Fibroblast of skin of left biceps (primary cell): ENCODE measurements at regions not wholly inside any gene's neighbourhood (a gene's known extent, or its start where the extent isn't known, plus 50 kb on each side); places are given as distances from the start of the nearest gene placed in this dataset.
"Not testable (repeated sequence)": the region's sequence is repeated elsewhere in the genome, so short reads cannot be mapped to it uniquely, and the experiment has no call there.

ENCODE experiments used
- DNase-seq, 2 experiments: peaks; one replicate each; pipeline ENCODE4 v3.0.0-alpha.2; 2013; ENCODE audit warnings: low read depth in 2 of 2

GRCh38 chr1:190963321-190963720 lies 485.7 kb upstream of the BRINP3 start:
- peak in 1 of 2 experiments; percentile 9 for DNase-seq

GRCh38 chr1:190975827-190976226 lies 498.2 kb upstream of the BRINP3 start:
- no peak for DNase-seq

DNA sequence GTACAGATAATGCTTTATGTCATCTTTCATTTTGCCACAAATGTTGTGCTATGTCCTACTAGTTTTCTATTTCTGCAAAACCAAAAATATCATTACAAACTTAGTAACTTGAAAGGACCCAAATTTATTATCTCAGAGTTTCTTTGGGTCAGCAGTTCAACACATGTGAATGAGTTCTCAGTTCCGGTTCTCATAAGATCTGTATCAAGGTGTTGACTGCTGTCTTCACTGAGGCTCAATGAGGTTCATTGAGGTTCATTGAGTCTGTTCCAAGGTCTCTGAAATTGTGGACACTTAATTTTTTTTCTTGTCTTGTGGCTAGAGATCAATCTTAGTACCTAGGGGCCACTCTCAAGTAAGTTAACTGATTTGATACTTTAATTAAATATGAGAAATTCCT lies 525.1 kb upstream of the BRINP3 start:
- no peak for DNase-seq

GRCh38 chr1:191016765-191017164 lies 539.1 kb upstream of the BRINP3 start:
- DNase-seq: no peak

GRCh38 chr1:191022856-191023255 lies 545.2 kb upstream of the BRINP3 start:
- peak; percentile 9 to 15 for DNase-seq

GRCh38 chr1:191025896-191026642 lies 548.4 kb upstream of the BRINP3 start:
- DNase-seq: no peak

DNA sequence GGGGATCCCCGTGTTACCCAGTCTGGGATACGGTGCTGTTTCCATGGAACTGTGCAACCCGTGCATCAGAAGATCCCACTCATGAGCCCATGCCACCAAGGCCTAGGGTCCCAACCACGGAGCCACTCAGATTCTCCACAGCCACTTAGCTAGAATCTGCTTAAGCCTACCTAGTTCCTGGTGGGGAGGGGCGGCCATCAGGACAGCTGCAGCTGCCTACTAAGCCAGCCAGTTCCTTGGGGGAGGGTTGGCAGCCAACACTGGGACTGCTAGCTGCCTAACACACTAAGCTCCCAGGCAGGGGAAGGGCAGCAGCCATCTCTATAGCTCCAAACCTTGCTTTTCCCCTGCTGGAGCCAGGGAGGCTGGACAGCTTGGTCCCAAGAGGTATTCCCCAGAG lies 549.2 kb upstream of the BRINP3 start:
- DNase-seq: no peak

- DNase-seq: no peak
Observed at GRCh38 chr1:191034132-191034531, 556.5 kb upstream of the BRINP3 start.

DNA sequence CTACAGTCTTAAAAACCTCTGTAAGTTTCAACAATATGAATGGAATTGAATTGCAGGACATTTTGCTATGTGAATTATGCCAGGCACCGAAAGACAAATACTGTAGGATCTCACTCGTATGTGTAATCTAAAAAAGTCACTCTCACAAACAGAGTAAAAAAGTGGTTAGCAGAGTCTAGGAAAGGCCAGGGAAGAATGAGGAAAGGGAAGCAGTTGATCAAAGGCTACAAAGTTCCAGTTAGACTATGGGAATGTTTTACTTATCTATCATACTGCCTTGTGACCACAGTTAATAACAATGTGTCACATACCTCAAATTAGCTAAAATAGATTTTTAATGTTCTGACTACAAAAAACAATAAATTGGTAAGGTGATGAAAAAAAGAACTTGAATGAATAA lies 565.4 kb upstream of the BRINP3 start:
- no peak for DNase-seq

GRCh38 chr1:191049781-191050180 lies 572.1 kb upstream of the BRINP3 start:
- no peak for DNase-seq

DNA sequence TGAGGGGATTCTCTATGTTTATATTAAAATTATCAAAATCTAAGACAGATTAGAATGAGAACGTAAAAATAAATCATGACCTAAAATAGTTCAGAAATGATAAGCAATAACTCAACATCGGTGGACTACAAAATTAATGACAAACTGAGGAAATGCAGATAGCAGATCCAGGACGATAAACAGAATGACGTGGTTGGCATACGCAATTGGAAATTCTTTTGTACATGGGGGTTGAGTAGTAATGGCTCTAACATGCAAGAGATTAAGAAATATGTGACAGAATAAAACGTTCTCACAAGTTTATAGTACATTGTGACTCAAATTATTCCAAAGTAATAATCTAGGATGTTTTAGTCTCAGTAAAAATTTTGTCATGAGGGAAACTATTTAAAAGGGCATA lies 575.2 kb upstream of the BRINP3 start:
- DNase-seq: no peak

GRCh38 chr1:191065346-191065745 lies 587.7 kb upstream of the BRINP3 start:
- no peak for DNase-seq

DNA sequence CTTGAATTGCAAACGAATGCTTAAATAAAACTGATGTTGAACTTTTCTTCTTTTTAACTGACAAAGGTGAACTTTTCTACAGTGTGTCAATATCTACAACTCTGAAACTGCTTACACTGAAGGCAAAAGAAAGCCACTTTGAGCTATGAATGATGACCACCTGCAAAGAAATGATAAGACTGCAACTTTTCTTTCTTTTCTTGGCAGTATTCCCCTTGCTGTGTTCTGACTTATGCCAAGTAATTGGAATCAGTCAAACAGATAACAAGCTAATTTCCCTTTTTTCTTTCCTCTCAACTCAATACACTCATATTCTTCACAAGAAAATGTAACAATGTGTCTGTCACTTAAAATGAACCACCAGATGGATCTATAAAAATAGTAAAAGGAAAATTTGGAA lies 588.1 kb upstream of the BRINP3 start:
- DNase-seq: no peak

- DNase-seq: no peak
Observed at GRCh38 chr1:191074881-191075280, 597.2 kb upstream of the BRINP3 start.

DNA sequence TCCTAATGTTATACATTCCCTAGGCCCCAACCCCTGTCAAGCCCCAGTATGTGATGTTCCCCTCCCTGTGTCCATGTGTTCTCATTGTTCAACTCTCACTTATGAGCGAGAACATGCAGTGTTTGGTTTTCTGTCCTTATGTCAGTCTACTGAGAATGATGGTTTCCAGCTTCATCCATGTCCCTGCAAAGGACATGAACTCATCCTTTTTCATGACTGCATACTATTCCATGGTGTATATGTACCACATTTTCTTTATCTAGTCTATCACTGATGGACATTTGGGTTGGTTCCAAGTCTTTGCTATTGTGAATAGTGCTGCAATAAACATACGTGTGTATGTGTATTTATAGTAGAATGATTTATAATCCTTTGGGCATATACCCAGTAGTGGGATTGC lies 605.4 kb upstream of the BRINP3 start:
- not testable (repeated sequence) for DNase-seq

DNA sequence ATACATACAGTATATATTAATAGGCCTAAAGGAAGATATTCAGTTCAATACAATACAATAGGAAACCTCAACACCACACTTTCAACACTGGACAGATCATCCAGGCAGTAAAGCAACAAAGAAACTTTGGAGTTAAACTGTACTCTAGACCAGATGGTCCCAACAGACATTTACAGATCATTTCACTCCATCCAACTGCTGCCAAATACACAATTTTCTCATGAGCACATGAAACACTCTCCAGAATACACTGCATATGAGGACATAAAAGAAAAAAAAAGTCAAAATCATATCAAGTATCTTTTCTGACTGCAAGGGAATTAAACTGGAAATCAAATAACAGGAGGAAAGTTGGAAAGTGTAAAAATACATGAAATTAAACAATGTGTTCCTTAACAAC lies 607.5 kb upstream of the BRINP3 start:
- DNase-seq: no peak

GRCh38 chr1:191086910-191087309 lies 609.2 kb upstream of the BRINP3 start:
- DNase-seq: no peak

DNA sequence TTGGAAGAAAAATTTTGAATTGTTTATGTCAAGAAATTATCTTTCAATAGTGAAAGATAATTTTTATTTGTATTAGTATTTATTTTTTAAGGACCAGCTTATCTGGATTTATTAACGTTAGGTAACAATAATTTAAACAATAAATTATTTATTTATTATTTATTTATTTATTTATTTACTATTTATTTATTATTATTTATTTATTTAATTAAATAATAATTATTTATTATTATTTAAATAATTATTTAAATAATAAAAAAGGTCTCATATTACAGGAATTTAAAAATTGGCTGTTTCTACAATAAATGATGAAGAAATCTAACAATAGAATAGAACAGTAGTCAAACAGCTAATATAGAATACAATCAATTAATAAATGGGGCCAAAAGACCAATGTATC lies 618.7 kb upstream of the BRINP3 start:
- no peak for DNase-seq

DNA sequence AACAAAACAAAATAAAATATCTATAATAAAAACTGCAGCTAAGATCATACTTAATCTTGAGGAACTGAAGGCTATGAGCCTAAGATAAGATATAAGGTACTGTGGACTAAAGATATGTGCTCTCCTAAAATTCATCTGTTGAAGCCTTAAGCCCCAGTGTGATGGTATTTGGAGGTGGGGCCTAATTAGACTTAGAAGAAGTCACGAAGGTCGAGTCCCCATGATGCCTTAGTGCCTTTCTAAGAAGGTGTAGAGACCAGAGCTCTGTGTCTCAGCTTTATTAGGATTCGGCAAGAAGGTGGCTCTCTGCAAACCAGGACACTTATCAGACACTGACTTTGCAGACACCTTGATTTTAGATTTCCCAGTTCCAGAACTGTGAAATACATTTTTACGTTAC lies 622.0 kb upstream of the BRINP3 start:
- DNase-seq: no peak

- no peak for DNase-seq
Observed at GRCh38 chr1:191101960-191102359, 624.3 kb upstream of the BRINP3 start.

- no peak for DNase-seq
Observed at GRCh38 chr1:191125950-191126349, 648.3 kb upstream of the BRINP3 start.

DNA sequence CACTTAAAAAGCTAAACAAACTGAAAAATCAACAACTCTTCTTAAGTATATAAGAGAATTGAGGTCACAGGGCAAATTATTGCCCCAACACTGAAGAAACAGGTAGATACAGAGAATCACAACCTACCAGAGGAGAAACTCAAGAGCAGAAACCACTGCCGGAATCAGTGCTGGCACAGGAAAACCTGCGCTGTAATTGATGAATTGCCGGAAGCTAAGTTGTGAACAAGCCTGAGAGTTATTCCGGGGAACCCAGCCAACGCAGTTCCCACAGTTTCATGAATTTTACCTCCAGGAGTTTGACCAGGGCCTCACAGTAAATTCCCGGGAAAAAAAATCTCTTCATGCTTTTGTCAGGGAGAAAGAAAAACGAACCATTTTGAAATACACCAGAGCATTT lies 657.1 kb upstream of the BRINP3 start:
- no peak for DNase-seq

DNA sequence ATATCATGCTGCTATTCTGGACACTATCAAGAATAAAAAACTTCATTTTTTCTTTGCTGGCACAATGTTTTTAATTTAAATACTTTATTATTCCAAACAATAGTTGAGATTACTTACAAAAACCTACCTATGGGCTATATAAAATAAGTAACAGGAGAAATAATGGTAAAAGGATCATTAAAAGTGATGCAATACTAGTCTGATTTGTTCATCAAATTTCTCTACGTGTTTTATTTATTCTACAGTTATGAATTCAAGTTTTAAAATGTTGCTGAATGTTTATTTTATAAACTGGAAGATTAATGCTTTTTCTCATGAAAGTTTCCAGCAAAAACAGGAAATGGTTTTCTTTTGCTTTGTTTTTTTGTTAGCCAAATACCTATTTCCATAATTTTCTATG lies 662.4 kb upstream of the BRINP3 start:
- DNase-seq: no peak

DNA sequence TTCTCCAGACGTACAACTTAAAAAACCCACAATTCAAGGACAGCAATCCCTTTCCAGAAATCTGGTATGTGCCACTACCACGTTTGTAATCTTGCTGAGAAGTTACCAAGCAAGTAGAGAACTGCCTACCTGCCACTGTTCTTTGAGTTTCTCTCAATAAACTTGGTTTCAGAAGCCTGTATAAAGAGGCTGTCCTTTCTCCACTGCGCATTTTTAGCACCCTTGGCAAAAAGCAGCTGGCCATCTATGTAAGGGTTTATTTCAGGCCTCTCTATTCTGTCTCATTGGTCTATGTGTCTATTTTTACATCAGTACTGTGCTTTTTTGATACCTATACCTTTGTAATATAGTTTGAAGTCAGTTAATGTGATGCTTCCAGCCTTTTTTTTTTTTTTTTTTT lies 665.1 kb upstream of the BRINP3 start:
- DNase-seq: no peak
